ENCODE measurements at regions not wholly inside any gene's neighbourhood (a gene's known extent, or its start where the extent isn't known, plus 50 kb on each side); places are given as distances from the start of the nearest gene placed in this dataset.

- no peak for DNase-seq
These were observed 180.8 kb downstream of the SPRY1 start for GRCh38 chr4:123577225-123577906.

DNA sequence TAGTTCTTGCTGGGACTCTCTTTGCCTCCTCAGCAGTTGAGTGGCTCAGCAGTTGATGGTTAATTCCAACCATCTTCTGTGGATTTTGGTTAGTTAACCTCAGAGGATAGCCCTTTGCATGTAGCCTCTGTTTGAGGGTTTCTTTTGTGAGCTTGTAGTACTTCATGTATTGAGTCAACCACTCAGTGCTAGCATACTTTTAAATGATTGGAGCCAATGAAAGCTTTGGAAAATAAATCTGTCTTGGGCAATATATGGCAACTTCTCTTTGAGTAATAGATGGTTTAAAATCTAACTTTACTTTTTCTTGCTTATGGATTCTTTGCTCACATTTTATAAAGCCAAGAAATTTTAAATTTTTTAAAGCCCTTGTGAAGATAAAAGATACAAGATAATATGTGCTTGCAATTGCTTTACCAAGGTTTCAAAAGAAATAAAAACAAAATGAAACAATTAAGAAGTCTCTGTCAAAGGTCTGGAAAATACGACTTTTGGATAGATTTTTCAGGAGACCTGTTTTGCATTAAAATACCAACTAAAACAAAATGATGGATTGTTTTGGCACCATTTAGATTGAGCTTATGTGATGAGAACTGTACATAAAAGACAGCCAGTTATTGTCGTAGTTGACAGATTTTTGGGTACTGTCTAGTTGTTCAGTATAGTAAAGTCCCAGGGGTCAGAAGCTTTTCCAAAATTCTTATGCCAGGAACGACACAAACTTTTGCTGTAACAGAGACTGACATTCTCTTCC, 181.9 kb downstream of the SPRY1 start:
- no peak for DNase-seq

DNA sequence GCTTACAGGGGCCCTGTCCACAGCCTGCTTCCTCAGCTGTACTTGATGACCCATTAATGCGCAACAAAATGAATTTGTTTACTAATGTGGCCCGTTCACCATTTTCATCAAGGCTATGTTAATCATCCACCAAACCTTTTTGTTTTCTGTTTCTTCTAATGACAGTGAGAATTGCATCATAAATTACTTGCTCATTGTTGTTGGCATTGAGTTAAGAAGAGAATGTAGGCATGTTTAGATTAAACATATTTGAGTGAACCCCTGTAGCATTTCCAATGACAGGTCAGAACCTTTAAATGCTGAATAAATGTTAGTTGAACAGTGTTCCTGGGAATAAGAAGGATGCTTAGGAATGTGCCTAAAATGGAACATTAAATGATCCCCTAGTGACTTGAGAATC, 183.4 kb downstream of the SPRY1 start:
- DNase-seq = no peak

GRCh38 chr4:123580981-123581664, 184.5 kb downstream of the SPRY1 start:
- DNase-seq = no peak

DNA sequence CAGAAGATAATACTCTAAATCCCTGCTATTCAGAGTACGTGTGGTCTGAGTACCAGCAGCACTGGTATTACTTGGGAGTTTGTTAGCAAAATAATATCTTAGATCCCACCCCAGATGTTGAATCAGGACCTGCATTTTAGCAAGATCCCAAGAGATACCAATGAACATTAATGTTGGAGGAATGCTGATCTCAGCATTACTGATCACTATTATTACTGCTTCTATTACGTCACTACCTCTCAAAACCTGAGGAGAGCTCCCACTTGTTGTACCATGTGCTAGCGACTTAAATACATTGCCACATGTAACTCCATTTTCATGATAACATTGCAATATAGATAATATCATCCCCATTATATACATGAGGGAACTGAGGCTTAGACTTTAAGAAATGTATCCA, 185.2 kb downstream of the SPRY1 start:
- DNase-seq = no peak

DNA sequence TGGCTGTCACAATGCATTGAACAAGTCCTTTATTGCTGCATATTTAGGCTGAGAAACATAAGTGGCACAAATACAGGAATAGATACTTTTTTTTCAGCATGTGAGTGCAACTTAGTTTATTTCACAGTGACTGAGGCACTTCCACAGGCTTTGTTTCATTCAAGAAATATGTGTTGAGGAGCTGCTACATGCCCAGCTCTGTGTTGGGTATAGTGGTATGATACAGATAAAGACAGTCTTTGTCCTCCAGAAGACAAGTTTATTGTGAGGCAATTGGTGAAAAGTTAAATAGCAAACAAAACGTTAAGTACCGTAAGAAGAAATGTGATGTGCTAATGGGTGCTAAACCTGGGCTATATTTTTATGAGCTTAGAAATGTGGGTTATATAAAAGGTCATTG, 186.4 kb downstream of the SPRY1 start:
- no peak for DNase-seq

DNA sequence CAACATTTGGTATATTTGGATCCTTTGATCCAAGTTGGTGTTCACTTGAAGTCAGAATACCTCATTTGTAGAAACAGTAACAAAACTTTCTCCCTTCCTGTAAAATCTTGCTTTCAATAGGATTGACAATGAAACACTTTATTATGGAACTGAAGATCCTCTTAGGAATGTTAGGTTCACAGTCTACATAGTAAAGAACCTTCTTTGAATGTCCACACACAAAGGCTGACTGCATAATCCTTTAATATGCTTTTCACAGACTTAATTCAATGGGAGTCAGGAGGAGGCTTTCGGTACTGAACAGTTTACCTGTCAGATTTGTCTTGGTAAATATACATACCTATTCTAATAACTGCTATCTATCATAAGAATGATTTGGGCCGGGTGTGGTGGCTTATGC, 188.5 kb downstream of the SPRY1 start:
- DNase-seq = no peak

- peak; percentile 71 for DNase-seq
These were observed 191.4 kb downstream of the SPRY1 start for GRCh38 chr4:123587983-123588494.

DNA sequence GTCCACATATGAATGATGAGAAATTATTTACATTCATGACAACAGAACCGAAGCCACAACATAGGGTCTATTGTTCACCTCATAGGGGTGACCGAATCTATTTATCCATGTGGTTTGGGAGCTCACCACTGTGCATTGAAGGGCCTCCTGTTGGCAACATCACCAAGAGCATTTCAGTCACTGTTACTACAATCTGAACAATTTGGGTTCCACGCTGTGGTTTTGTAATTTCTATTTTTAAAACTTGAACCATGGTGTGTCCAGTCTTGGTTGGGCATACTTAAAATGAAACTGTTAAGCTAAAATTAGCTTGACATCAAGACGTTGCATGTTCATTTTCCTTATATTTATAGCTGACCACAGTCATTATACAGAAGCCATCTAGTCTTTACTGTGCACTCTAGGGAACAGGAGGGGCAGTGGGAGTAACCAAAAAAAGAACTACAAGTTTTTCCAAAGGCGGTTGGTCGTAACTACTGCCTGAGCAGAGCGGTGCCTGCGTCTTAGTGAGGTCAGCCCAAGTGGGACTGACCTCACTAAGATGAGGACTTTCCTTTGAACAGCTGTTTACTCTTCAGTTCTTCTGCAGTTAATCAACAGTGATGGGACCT, 192.1 kb downstream of the SPRY1 start:
- peak; percentile 42 for DNase-seq

DNA sequence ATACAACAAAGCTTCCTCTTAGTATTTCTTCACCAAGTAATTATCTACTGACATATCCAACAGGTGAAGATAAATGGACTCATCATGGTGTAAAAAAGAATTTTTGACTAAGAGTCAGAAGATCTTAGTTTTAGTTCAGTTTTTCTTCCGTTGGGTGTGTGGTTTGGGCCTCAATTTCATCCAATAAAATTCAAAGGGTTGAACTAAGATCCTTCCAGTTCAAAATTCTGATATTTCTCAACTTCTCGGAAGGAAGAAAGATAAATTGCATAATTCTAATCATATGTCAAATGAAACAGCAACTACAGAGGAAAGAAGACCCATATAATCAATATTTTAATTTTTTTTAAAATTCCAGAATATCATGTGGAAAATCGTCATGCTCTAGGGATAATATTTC, 192.7 kb downstream of the SPRY1 start:
- DNase-seq = no peak

- DNase-seq = no peak
These were observed 195.3 kb downstream of the SPRY1 start for GRCh38 chr4:123591875-123592274.

DNA sequence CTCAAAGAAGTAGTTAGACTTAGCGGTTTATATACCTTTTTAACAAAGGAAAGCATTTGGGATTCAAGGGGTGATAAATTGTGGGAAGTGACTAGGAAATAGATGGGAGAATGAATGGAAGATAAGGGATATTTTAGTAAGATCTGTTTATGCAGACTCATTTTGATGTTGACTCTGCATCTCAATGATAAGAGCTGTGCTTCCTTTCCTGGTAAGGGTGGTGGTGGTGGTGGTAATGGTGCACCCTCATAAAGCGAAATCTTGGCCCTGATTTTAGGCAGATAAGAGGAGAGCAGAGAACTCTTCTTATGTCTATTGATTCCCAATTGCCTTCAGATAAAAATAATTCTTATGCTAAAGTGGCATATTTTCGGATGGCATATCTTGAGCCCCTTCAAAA, 197.1 kb downstream of the SPRY1 start:
- no peak for DNase-seq

DNA sequence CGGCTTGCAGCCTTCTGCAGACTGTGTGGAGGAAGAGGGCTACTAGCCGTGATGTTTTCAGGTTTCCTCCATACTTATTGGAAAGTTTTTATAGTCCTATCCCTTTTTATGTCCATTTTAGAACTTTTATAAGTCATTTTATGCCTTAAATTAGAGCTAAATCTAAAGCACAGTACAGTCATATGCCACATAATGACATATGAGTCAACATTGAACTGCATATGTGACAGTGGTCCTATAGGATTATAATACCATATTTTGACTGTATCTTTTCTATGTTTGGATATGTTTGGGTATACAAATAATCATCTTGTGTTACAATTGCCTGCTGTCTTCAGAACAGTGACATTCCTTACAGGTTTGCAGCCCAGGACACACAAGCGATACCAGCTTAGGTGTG, 200.2 kb downstream of the SPRY1 start:
- DNase-seq = no peak

DNA sequence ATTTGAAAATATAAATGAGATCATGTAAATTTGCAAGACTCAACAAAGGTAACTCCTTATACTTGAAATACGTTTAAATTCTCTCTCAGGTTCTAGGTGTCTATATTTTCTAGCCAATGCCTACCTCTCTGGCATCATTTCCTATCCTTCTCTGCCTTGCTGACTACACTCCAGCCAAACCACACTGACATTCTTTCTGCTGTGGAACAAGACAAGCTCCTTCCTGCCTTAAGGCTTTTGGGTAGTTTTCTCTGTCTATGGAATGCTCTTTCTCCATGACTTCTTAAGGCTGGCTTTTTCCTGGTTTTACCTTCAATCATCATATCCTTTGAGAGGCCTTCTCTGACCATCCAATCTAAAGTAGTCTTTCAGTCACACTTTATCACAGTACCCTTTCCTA, 201.0 kb downstream of the SPRY1 start:
- DNase-seq = no peak

GRCh38 chr4:123598331-123598730, 201.7 kb downstream of the SPRY1 start:
- DNase-seq = no peak

DNA sequence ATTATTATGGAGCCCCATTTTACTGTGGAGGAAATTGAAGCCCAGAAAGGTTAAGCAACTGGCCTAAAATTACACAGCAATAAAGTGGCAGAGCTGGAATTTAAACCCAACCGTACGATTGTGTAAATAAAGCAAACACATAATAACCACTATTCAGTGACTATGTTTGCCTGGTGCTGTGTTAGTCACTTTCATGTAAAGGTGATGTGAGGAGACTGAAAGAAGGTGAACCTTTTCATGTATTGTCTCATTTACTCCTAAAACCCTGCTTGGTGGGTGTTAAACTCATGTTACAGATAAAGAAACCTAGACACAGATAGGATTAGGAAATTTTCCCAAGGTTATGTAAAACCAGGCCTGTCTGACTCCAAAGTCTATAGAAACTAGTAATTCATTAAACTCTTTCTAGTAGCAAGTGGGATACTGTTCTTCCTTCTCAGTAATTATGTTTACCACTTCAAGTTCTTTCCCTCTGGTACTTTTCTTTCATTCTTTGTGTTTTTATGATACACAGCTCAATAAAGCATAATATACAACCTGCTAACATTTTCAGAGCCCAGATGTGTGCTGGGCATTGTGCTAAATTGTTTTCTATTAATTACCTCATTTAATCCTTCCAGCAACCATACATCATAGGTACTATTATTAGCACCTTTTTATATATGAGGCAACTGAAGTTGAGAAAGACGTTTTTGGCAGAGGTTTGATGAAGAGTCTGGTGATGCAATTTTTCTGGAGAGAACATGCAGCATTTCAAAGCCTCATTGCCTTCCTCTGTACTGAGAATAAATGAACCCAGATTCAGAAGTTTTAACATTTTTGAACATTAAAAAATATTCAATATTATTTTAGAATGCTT, 202.7 kb downstream of the SPRY1 start:
- DNase-seq = no peak

GRCh38 chr4:123599920-123600810, 203.6 kb downstream of the SPRY1 start:
- peak; percentile 36 for DNase-seq

GRCh38 chr4:123600987-123601904, 204.7 kb downstream of the SPRY1 start:
- no peak for DNase-seq

GRCh38 chr4:123602007-123602406, 205.4 kb downstream of the SPRY1 start:
- no peak for DNase-seq

- no peak for DNase-seq
These were observed 206.6 kb downstream of the SPRY1 start for GRCh38 chr4:123603165-123603564.

All from NCI-H345 (cell line).